Endodermal cell (in vitro differentiated cells): ENCODE measurements at regions not wholly inside any gene's neighbourhood (a gene's known extent, or its start where the extent isn't known, plus 50 kb on each side); places are given as distances from the start of the nearest gene placed in this dataset.

Source experiments
- DNase-seq: peaks from one replicate; pipeline ENCODE4 v3.0.0-alpha.2; 2017
- H3K27ac ChIP-seq: 2 replicates; pipeline ENCODE4 v1.5.1; 2013; ENCODE audit warnings: mild to moderate bottlenecking, low read depth, low read length, moderate library complexity
- H3K27me3 ChIP-seq: 2 replicates; pipeline ENCODE4 v1.6.1; 2013; ENCODE audit warnings: mild to moderate bottlenecking, low read length, moderate library complexity; ENCODE audit not compliant: insufficient read depth, control insufficient read depth, poor library complexity, severe bottlenecking
- H3K36me3 ChIP-seq: 2 replicates; pipeline ENCODE4 v1.7.0; 2013; ENCODE audit warnings: mild to moderate bottlenecking, low read length, moderate library complexity; ENCODE audit not compliant: control insufficient read depth, insufficient read depth
- H3K4me1 ChIP-seq: one replicate; pipeline ENCODE4 v1.7.0; 2013; ENCODE audit warnings: low read length; ENCODE audit not compliant: control insufficient read depth, insufficient read depth
- H3K4me3 ChIP-seq: 2 replicates; pipeline ENCODE4 v1.5.1; 2013; ENCODE audit warnings: mild to moderate bottlenecking, low read length, moderate library complexity
- H3K9ac ChIP-seq: 2 replicates; pipeline ENCODE4 v1.6.1; 2013; ENCODE audit warnings: mild to moderate bottlenecking, low read length, moderate library complexity; ENCODE audit not compliant: poor library complexity, severe bottlenecking; ENCODE audit errors: extremely low read depth
- H3K9me3 ChIP-seq: 2 replicates; pipeline ENCODE4 v1.6.1; 2013; ENCODE audit warnings: mild to moderate bottlenecking, low read length, moderate library complexity; ENCODE audit not compliant: control insufficient read depth
- H3K27ac Mint-ChIP-seq: 2 replicates; pipeline ENCODE4 v1.8.0; 2020; ENCODE audit warnings: mixed read lengths
- H3K27me3 Mint-ChIP-seq: 2 replicates; pipeline ENCODE4 v1.8.0; 2021; ENCODE audit warnings: mild to moderate bottlenecking, mixed read lengths; ENCODE audit not compliant: insufficient read depth
- H3K36me3 Mint-ChIP-seq: 2 replicates; pipeline ENCODE4 v1.8.0; 2020; ENCODE audit warnings: low read depth, mixed read lengths
- H3K4me1 Mint-ChIP-seq: 2 replicates; pipeline ENCODE4 v1.8.0; 2020; ENCODE audit warnings: mixed read lengths
- H3K4me3 Mint-ChIP-seq: 2 replicates; pipeline ENCODE4 v1.8.0; 2020; ENCODE audit warnings: mild to moderate bottlenecking, moderate library complexity, mixed read lengths
- H3K9me3 Mint-ChIP-seq: 2 replicates; pipeline ENCODE4 v1.8.0; 2020; ENCODE audit warnings: mild to moderate bottlenecking, mixed read lengths
- CTCF ChIP-seq: fragments of 200-600 bp; sonication (generic); conservative IDR thresholded peaks from 2 replicates; pipeline ENCODE4 v1.5.0; 2021; ENCODE audit warnings: antibody characterized with exemption, mild to moderate bottlenecking
- WGBS, 2 experiments: methylation state at CpG; one replicate each; pipeline versions ENCODE4 v1.1.5 to v1.1.7; 2013; ENCODE audit warnings: missing lambda C conversion rate in 2 of 2, mixed read lengths in 1 of 2; ENCODE audit not compliant: insufficient coverage in 1 of 2, insufficient read length in 1 of 2; 5-methylcytosine and 5-hydroxymethylcytosine counted together

- no peak for TF ChIP-seq CTCF
- H3K36me3 Mint-ChIP-seq: no peaks in the 10 kb centered on the region
- 97 to 100% methylated on average over 2 of the region's 2 CpGs for WGBS, 2 experiments
Observed at GRCh38 chr3:94694894-94695293, 632.0 kb downstream of the NSUN3 start.

GRCh38 chr3:94704467-94704866 is 641.6 kb downstream of the NSUN3 start:
- Mint-ChIP-seq H3K27ac (no peak overlapping the region), H3K9me3 (peaks cover 16% of the 10 kb centered on the region), H3K4me3 (no peak overlapping the region), H3K27me3 (no peaks in the 10 kb centered on the region), H3K4me1 (peaks cover 7% of the 10 kb centered on the region), H3K36me3 (peaks cover 6% of the 10 kb centered on the region)
- H3K4me1 ChIP-seq: no peaks in the 10 kb centered on the region
- H3K4me3 ChIP-seq: no peak overlapping the region
- no peak for TF ChIP-seq CTCF
- no peak overlapping the region for H3K27ac ChIP-seq
- no peaks in the 10 kb centered on the region for H3K36me3 ChIP-seq
- no peaks in the 10 kb centered on the region for H3K27me3 ChIP-seq
- WGBS, 2 experiments: 93% methylated on average over 2 of the region's 3 CpGs; no CpG with 5 or more reads in 1 of the 2 experiments
- no peak for DNase-seq
- peaks cover 26% of the 10 kb centered on the region for H3K9me3 ChIP-seq
- no peak overlapping the region for H3K9ac ChIP-seq

More at GRCh38 chr3:94694894-94695293, 632.0 kb downstream of the NSUN3 start:
- Mint-ChIP-seq H3K4me3 (no peak overlapping the region), H3K27me3 (no peaks in the 10 kb centered on the region), H3K9me3 (no peaks in the 10 kb centered on the region), H3K27ac (no peak overlapping the region), H3K4me1 (no peaks in the 10 kb centered on the region)
- H3K27me3 ChIP-seq: no peaks in the 10 kb centered on the region
- no peaks in the 10 kb centered on the region for H3K36me3 ChIP-seq
- no peaks in the 10 kb centered on the region for H3K4me1 ChIP-seq
- H3K9me3 ChIP-seq: no peaks in the 10 kb centered on the region
- H3K9ac ChIP-seq: no peak overlapping the region
- no peak overlapping the region for H3K4me3 ChIP-seq
- H3K27ac ChIP-seq: no peak overlapping the region
- DNase-seq: no peak

- peaks cover 16% of the 10 kb centered on the region for H3K9me3 Mint-ChIP-seq
- H3K4me1 Mint-ChIP-seq: peaks cover 17% of the 10 kb centered on the region
- WGBS, 2 experiments: 50 to 75% methylated on average over 1 of the region's 1 CpG
- no peaks in the 10 kb centered on the region for H3K27me3 Mint-ChIP-seq
- Histone ChIP-seq H3K4me3 (no peak overlapping the region), H3K9me3 (peaks cover 18% of the 10 kb centered on the region), H3K4me1 (no peaks in the 10 kb centered on the region), H3K27me3 (no peaks in the 10 kb centered on the region), H3K27ac (no peak overlapping the region), H3K9ac (no peak overlapping the region), H3K36me3 (no peaks in the 10 kb centered on the region)
- H3K27ac Mint-ChIP-seq: no peak overlapping the region
- peaks cover 6% of the 10 kb centered on the region for H3K36me3 Mint-ChIP-seq
- TF ChIP-seq CTCF: no peak
- DNase-seq: no peak
- H3K4me3 Mint-ChIP-seq: no peak overlapping the region
Observed at GRCh38 chr3:94709249-94709902, 646.5 kb downstream of the NSUN3 start.
